Prostate gland (tissue), 2 donors: ENCODE measurements at regions not wholly inside any gene's neighbourhood (a gene's known extent, or its start where the extent isn't known, plus 50 kb on each side); places are given as distances from the start of the nearest gene placed in this dataset.

Experiments used
- POLR2A ChIP-seq: fragments of 450-650 bp; IDR thresholded peaks from one replicate; pipeline ENCODE4 v1.6.1; 2016; ENCODE audit warnings: antibody characterized with exemption, mild to moderate bottlenecking
- POLR2AphosphoS5 ChIP-seq: sonication (generic); formaldehyde crosslinking; IDR thresholded peaks from one replicate; pipeline ENCODE4 v1.6.1; 2017; ENCODE audit warnings: antibody characterized with exemption
- TF ChIP-seq, protein P1 (sequence below), 4 experiments: fragments of 200-600 bp in 2 of 4; fragments of 450-650 bp in 2 of 4; sonication (generic) in 2 of 4; IDR thresholded peaks; 1 replicate in 3 of 4; 2 replicates in 1 of 4; pipeline ENCODE4 v1.5.1; 2016 to 2019; ENCODE audit warnings: antibody characterized with exemption in 4 of 4, mild to moderate bottlenecking in 2 of 4, moderate library complexity in 2 of 4

GRCh38 chr6:8819446-8819845, 384.1 kb upstream of the SLC35B3 start:
- TF ChIP-seq, protein P1, sequence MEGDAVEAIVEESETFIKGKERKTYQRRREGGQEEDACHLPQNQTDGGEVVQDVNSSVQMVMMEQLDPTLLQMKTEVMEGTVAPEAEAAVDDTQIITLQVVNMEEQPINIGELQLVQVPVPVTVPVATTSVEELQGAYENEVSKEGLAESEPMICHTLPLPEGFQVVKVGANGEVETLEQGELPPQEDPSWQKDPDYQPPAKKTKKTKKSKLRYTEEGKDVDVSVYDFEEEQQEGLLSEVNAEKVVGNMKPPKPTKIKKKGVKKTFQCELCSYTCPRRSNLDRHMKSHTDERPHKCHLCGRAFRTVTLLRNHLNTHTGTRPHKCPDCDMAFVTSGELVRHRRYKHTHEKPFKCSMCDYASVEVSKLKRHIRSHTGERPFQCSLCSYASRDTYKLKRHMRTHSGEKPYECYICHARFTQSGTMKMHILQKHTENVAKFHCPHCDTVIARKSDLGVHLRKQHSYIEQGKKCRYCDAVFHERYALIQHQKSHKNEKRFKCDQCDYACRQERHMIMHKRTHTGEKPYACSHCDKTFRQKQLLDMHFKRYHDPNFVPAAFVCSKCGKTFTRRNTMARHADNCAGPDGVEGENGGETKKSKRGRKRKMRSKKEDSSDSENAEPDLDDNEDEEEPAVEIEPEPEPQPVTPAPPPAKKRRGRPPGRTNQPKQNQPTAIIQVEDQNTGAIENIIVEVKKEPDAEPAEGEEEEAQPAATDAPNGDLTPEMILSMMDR (IDR thresholded peaks at IDR 0.05), result no peak
- TF ChIP-seq POLR2AphosphoS5 (no peak), POLR2A (no peak)
